ENCODE measurements at regions not wholly inside any gene's neighbourhood (a gene's known extent, or its start where the extent isn't known, plus 50 kb on each side); places are given as distances from the start of the nearest gene placed in this dataset.

GRCh38 chr11:45440111-45440510, 154.0 kb upstream of the SYT13 start:
- no peak for DNase-seq (ENCODE audit: low read depth)

- no peak for DNase-seq (ENCODE audit: low read depth)
These were observed 150.8 kb upstream of the SYT13 start for GRCh38 chr11:45436966-45437365.

GRCh38 chr11:45436118-45436517, 150.0 kb upstream of the SYT13 start:
- no peak for DNase-seq (ENCODE audit: low read depth)

GRCh38 chr11:45435706-45436105, 149.6 kb upstream of the SYT13 start:
- DNase-seq (ENCODE audit: low read depth): no peak

- DNase-seq (ENCODE audit: low read depth): no peak
These were observed 146.8 kb upstream of the SYT13 start for GRCh38 chr11:45432910-45433309.

GRCh38 chr11:45432100-45432499, 146.0 kb upstream of the SYT13 start:
- DNase-seq (ENCODE audit: low read depth): no peak

GRCh38 chr11:45431046-45432018, 145.2 kb upstream of the SYT13 start:
- no peak for DNase-seq (ENCODE audit: low read depth)

GRCh38 chr11:45430361-45430760, 144.2 kb upstream of the SYT13 start:
- DNase-seq (ENCODE audit: low read depth): no peak

- DNase-seq (ENCODE audit: low read depth): no peak
These were observed 143.6 kb upstream of the SYT13 start for GRCh38 chr11:45429719-45430118.

- no peak for DNase-seq (ENCODE audit: low read depth)
These were observed 142.5 kb upstream of the SYT13 start for GRCh38 chr11:45428541-45429230.

- no peak for DNase-seq (ENCODE audit: low read depth)
These were observed 142.0 kb upstream of the SYT13 start for GRCh38 chr11:45428116-45428515.

- DNase-seq (ENCODE audit: low read depth): no peak
These were observed 138.5 kb upstream of the SYT13 start for GRCh38 chr11:45424411-45425180.

GRCh38 chr11:45423475-45424120, 137.5 kb upstream of the SYT13 start:
- DNase-seq (ENCODE audit: low read depth): no peak

GRCh38 chr11:45423036-45423435, 136.9 kb upstream of the SYT13 start:
- DNase-seq (ENCODE audit: low read depth): no peak

- DNase-seq (ENCODE audit: low read depth): no peak
These were observed 127.9 kb upstream of the SYT13 start for GRCh38 chr11:45414088-45414487.

- DNase-seq (ENCODE audit: low read depth): no peak
These were observed 127.2 kb upstream of the SYT13 start for GRCh38 chr11:45413156-45413858.

- DNase-seq (ENCODE audit: low read depth): no peak
These were observed 126.4 kb upstream of the SYT13 start for GRCh38 chr11:45412521-45412920.

- DNase-seq (ENCODE audit: low read depth): no peak
These were observed 125.9 kb upstream of the SYT13 start for GRCh38 chr11:45412051-45412471.

- DNase-seq (ENCODE audit: low read depth): no peak
These were observed 125.2 kb upstream of the SYT13 start for GRCh38 chr11:45411228-45411946.
